Central memory CD8-positive, alpha-beta T cell (primary cell): ENCODE measurements at regions not wholly inside any gene's neighbourhood (a gene's known extent, or its start where the extent isn't known, plus 50 kb on each side); places are given as distances from the start of the nearest gene placed in this dataset.

Experiments used
- ATAC-seq: fragments of 150-1000 bp; cut with Tn5 transposase; replicated peaks from 2 replicates; pipeline ENCODE4 v1.10.0; 2022; ENCODE audit warnings: mild to moderate bottlenecking, moderate FRiP score, moderate number of reproducible peaks; ENCODE audit not compliant: poor library complexity, severe bottlenecking; ENCODE audit errors: extremely low read depth
- DNase-seq, 2 donors: peaks; one replicate each; pipeline ENCODE4 v3.0.0; 2021; ENCODE audit warnings: low spot score in 2 of 2
- H3K27ac Mint-ChIP-seq: one replicate; pipeline ENCODE4 v1.8.0; 2022; ENCODE audit warnings: low read depth, mild to moderate bottlenecking, moderate library complexity, mixed read lengths
- H3K27me3 Mint-ChIP-seq: one replicate; pipeline ENCODE4 v1.8.0; 2022; ENCODE audit warnings: mixed read lengths
- H3K36me3 Mint-ChIP-seq: one replicate; pipeline ENCODE4 v1.8.0; 2022; ENCODE audit warnings: mild to moderate bottlenecking, moderate library complexity, mixed read lengths; ENCODE audit not compliant: insufficient read depth
- H3K4me1 Mint-ChIP-seq: one replicate; pipeline ENCODE4 v1.8.0; 2022; ENCODE audit warnings: mixed read lengths
- H3K4me3 Mint-ChIP-seq: one replicate; pipeline ENCODE4 v1.8.0; 2022; ENCODE audit warnings: mild to moderate bottlenecking, moderate library complexity, mixed read lengths
- H3K9me3 Mint-ChIP-seq: one replicate; pipeline ENCODE4 v1.8.0; 2022; ENCODE audit warnings: mixed read lengths

- Mint-ChIP-seq H3K4me1 (no peaks in the 10 kb centered on the region), H3K4me3 (no peak overlapping the region), H3K27ac (no peak overlapping the region), H3K27me3 (peaks cover 87% of the 10 kb centered on the region), H3K9me3 (no peaks in the 10 kb centered on the region), H3K36me3 (no peaks in the 10 kb centered on the region)
- ATAC-seq (no peak), DNase-seq (no peak)
Observed at GRCh38 chr12:64931321-64931720, 106.9 kb downstream of the TBC1D30 start.

- ATAC-seq = no peak
- Mint-ChIP-seq H3K27me3 (peaks cover 82% of the 10 kb centered on the region), H3K4me3 (no peak overlapping the region), H3K4me1 (no peaks in the 10 kb centered on the region), H3K36me3 (no peaks in the 10 kb centered on the region), H3K27ac (no peak overlapping the region), H3K9me3 (no peaks in the 10 kb centered on the region)
- DNase-seq = no peak
Observed at GRCh38 chr12:64931981-64932380, 107.5 kb downstream of the TBC1D30 start.

- DNase-seq (no peak), ATAC-seq (no peak)
- no peak overlapping the region for H3K27ac Mint-ChIP-seq
- no peaks in the 10 kb centered on the region for H3K4me1 Mint-ChIP-seq
- no peaks in the 10 kb centered on the region for H3K9me3 Mint-ChIP-seq
- H3K4me3 Mint-ChIP-seq = no peak overlapping the region
- peaks cover 79% of the 10 kb centered on the region for H3K27me3 Mint-ChIP-seq
- no peaks in the 10 kb centered on the region for H3K36me3 Mint-ChIP-seq
Observed at GRCh38 chr12:64933791-64934190, 109.3 kb downstream of the TBC1D30 start.

- no peak for ATAC-seq
- no peak overlapping the region for H3K27ac Mint-ChIP-seq
- no peak overlapping the region for H3K4me3 Mint-ChIP-seq
- no peaks in the 10 kb centered on the region for H3K4me1 Mint-ChIP-seq
- no peaks in the 10 kb centered on the region for H3K36me3 Mint-ChIP-seq
- DNase-seq = no peak
- no peaks in the 10 kb centered on the region for H3K9me3 Mint-ChIP-seq
- H3K27me3 Mint-ChIP-seq = peaks cover 70% of the 10 kb centered on the region
Observed at GRCh38 chr12:64937452-64937851, 113.0 kb downstream of the TBC1D30 start.

- H3K4me3 Mint-ChIP-seq = no peak overlapping the region
- H3K27me3 Mint-ChIP-seq = peaks cover 66% of the 10 kb centered on the region
- no peaks in the 10 kb centered on the region for H3K4me1 Mint-ChIP-seq
- no peak for DNase-seq
- H3K27ac Mint-ChIP-seq = no peak overlapping the region
- no peaks in the 10 kb centered on the region for H3K36me3 Mint-ChIP-seq
- ATAC-seq = no peak
- no peaks in the 10 kb centered on the region for H3K9me3 Mint-ChIP-seq
Observed at GRCh38 chr12:64938179-64938578, 113.7 kb downstream of the TBC1D30 start.

GRCh38 chr12:64943686-64944085 lies 119.2 kb downstream of the TBC1D30 start:
- Mint-ChIP-seq H3K4me1 (no peaks in the 10 kb centered on the region), H3K9me3 (no peaks in the 10 kb centered on the region), H3K4me3 (no peak overlapping the region), H3K27me3 (peaks cover 48% of the 10 kb centered on the region), H3K27ac (no peak overlapping the region), H3K36me3 (no peaks in the 10 kb centered on the region)
- DNase-seq (no peak), ATAC-seq (no peak)

- H3K9me3 Mint-ChIP-seq = no peaks in the 10 kb centered on the region
- ATAC-seq (no peak), DNase-seq (no peak)
- H3K4me3 Mint-ChIP-seq = no peak overlapping the region
- peaks cover 44% of the 10 kb centered on the region for H3K27me3 Mint-ChIP-seq
- no peaks in the 10 kb centered on the region for H3K36me3 Mint-ChIP-seq
- H3K4me1 Mint-ChIP-seq = no peaks in the 10 kb centered on the region
- H3K27ac Mint-ChIP-seq = no peak overlapping the region
Observed at GRCh38 chr12:64944966-64945365, 120.5 kb downstream of the TBC1D30 start.

- H3K27ac Mint-ChIP-seq = no peak overlapping the region
- ATAC-seq = no peak
Observed at GRCh38 chr12:64946132-64946829, 121.8 kb downstream of the TBC1D30 start.

GRCh38 chr12:64950711-64951298 lies 126.4 kb downstream of the TBC1D30 start:
- Mint-ChIP-seq H3K4me3 (no peak overlapping the region), H3K27me3 (peaks cover 20% of the 10 kb centered on the region), H3K36me3 (no peaks in the 10 kb centered on the region), H3K9me3 (no peaks in the 10 kb centered on the region), H3K4me1 (no peaks in the 10 kb centered on the region), H3K27ac (no peak overlapping the region)
- ATAC-seq (no peak), DNase-seq (no peak)

More at GRCh38 chr12:64946132-64946829, 121.8 kb downstream of the TBC1D30 start:
- Mint-ChIP-seq H3K9me3 (no peaks in the 10 kb centered on the region), H3K27me3 (peaks cover 44% of the 10 kb centered on the region), H3K4me1 (no peaks in the 10 kb centered on the region), H3K36me3 (no peaks in the 10 kb centered on the region), H3K4me3 (no peak overlapping the region)
- DNase-seq = no peak

GRCh38 chr12:64951944-64952343 lies 127.5 kb downstream of the TBC1D30 start:
- H3K27ac Mint-ChIP-seq = no peak overlapping the region
- no peak for DNase-seq
- no peaks in the 10 kb centered on the region for H3K36me3 Mint-ChIP-seq
- H3K4me1 Mint-ChIP-seq = no peaks in the 10 kb centered on the region
- no peak for ATAC-seq
- peaks cover 20% of the 10 kb centered on the region for H3K27me3 Mint-ChIP-seq
- no peaks in the 10 kb centered on the region for H3K9me3 Mint-ChIP-seq
- no peak overlapping the region for H3K4me3 Mint-ChIP-seq

- Mint-ChIP-seq H3K27me3 (peaks cover 18% of the 10 kb centered on the region), H3K9me3 (no peaks in the 10 kb centered on the region), H3K27ac (no peak overlapping the region), H3K4me3 (no peak overlapping the region), H3K36me3 (no peaks in the 10 kb centered on the region), H3K4me1 (no peaks in the 10 kb centered on the region)
- no peak for ATAC-seq
- DNase-seq = no peak
Observed at GRCh38 chr12:64955746-64956145, 131.3 kb downstream of the TBC1D30 start.

GRCh38 chr12:64965920-64966319 lies 141.5 kb downstream of the TBC1D30 start:
- Mint-ChIP-seq H3K27me3 (peaks cover 81% of the 10 kb centered on the region), H3K27ac (no peak overlapping the region), H3K4me3 (no peak overlapping the region), H3K9me3 (peaks cover 14% of the 10 kb centered on the region), H3K4me1 (no peaks in the 10 kb centered on the region), H3K36me3 (peaks cover 4% of the 10 kb centered on the region)
- no peak for ATAC-seq
- no peak for DNase-seq

GRCh38 chr12:64968989-64969819 lies 144.8 kb downstream of the TBC1D30 start:
- peaks cover 5% of the 10 kb centered on the region for H3K9me3 Mint-ChIP-seq
- ATAC-seq = no peak
- no peak for DNase-seq
- H3K27me3 Mint-ChIP-seq = peaks cover 71% of the 10 kb centered on the region
- H3K4me3 Mint-ChIP-seq = no peak overlapping the region
- H3K36me3 Mint-ChIP-seq = peaks cover 2% of the 10 kb centered on the region
- no peaks in the 10 kb centered on the region for H3K4me1 Mint-ChIP-seq
- no peak overlapping the region for H3K27ac Mint-ChIP-seq
